ENCODE measurements at regions not wholly inside any gene's neighbourhood (a gene's known extent, or its start where the extent isn't known, plus 50 kb on each side); places are given as distances from the start of the nearest gene placed in this dataset.

GRCh38 chr7:115678086-115678982, 352.2 kb downstream of the TFEC start:
- TF ChIP-seq, protein P1, sequence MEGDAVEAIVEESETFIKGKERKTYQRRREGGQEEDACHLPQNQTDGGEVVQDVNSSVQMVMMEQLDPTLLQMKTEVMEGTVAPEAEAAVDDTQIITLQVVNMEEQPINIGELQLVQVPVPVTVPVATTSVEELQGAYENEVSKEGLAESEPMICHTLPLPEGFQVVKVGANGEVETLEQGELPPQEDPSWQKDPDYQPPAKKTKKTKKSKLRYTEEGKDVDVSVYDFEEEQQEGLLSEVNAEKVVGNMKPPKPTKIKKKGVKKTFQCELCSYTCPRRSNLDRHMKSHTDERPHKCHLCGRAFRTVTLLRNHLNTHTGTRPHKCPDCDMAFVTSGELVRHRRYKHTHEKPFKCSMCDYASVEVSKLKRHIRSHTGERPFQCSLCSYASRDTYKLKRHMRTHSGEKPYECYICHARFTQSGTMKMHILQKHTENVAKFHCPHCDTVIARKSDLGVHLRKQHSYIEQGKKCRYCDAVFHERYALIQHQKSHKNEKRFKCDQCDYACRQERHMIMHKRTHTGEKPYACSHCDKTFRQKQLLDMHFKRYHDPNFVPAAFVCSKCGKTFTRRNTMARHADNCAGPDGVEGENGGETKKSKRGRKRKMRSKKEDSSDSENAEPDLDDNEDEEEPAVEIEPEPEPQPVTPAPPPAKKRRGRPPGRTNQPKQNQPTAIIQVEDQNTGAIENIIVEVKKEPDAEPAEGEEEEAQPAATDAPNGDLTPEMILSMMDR (IDR thresholded peaks at IDR 0.05) = no peak
- peak; percentile 82 for ATAC-seq
- Histone ChIP-seq H3K4me3 (no peak overlapping the region), H3K9me3 (no peaks in the 10 kb centered on the region), H3K4me1 (ENCODE audit: low read depth) (peaks cover 6% of the 10 kb centered on the region), H3K36me3 (ENCODE audit: low read depth) (no peaks in the 10 kb centered on the region)
- peak in 2 of 3 donors; percentile 29 to 54 for DNase-seq
- intact Hi-C loops (cut with DNase I, micrococcal nuclease) = no loop called here

GRCh38 chr7:115676707-115677106, 353.9 kb downstream of the TFEC start:
- no peak for DNase-seq
- Histone ChIP-seq H3K9me3 (no peaks in the 10 kb centered on the region), H3K4me1 (ENCODE audit: low read depth) (peaks cover 6% of the 10 kb centered on the region), H3K36me3 (ENCODE audit: low read depth) (no peaks in the 10 kb centered on the region), H3K4me3 (no peak overlapping the region)
- TF ChIP-seq, protein P1 (IDR thresholded peaks at IDR 0.05) = no peak
- ATAC-seq = no peak
- intact Hi-C loops (cut with DNase I, micrococcal nuclease) = no loop called here

DNA sequence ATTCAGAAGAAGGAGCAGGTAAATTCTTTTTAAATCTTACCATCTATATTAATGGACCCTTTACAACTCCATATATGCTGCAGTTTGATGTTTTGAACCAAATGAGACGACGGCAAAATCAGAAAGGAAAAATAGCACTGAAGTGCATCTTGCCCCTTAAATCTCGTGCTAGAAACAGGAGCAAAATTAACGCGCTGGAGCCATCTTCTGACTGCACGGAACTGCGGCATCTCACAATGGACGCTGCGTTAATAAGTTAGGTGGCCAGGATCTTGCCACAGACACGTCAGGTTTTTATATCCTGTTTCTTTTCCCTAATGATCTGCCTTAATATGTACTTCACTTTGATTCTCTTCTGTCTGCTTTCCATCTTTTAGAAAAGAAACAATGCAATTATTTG, 354.5 kb downstream of the TFEC start:
- Histone ChIP-seq H3K9me3 (no peaks in the 10 kb centered on the region), H3K36me3 (ENCODE audit: low read depth) (no peaks in the 10 kb centered on the region), H3K4me1 (ENCODE audit: low read depth) (peaks cover 6% of the 10 kb centered on the region), H3K4me3 (no peak overlapping the region)
- TF ChIP-seq, protein P1 (IDR thresholded peaks at IDR 0.05) = no peak
- DNase-seq = peak in 1 of 3 donors; percentile 49
- intact Hi-C loops (cut with DNase I, micrococcal nuclease) = no loop called here
- no peak for ATAC-seq

DNA sequence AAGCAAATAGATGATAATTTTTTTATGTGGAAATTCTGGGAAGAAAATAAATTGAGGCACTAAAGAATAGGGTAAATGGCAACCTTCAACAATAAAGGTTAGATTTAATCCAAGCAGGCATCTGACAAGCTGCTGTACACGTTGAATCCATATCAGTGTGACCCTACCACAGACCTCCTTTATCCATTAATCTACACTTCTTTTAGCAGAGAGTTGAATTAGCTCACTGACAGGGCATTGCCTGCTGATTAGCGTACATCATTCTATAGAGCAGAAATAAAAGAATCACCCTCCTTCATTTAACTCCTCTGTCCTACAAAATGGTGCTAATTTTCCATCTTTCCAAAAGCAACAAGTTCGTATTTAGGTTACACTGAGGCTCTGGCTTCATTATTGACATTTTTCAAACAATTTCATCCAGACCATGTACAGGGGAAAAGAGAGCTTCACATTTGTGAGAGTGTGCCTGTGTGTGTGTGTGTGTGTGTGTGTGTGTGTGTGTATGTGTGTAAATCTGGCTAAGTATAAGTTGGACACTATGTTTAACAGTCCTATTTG, 356.0 kb downstream of the TFEC start:
- Histone ChIP-seq H3K36me3 (ENCODE audit: low read depth) (no peaks in the 10 kb centered on the region), H3K9me3 (no peaks in the 10 kb centered on the region), H3K4me3 (no peak overlapping the region), H3K4me1 (ENCODE audit: low read depth) (peaks cover 6% of the 10 kb centered on the region)
- intact Hi-C loops (cut with DNase I, micrococcal nuclease) = no loop called here
- DNase-seq (no peak), ATAC-seq (no peak)
- TF ChIP-seq, protein P1 (IDR thresholded peaks at IDR 0.05) = no peak

- intact Hi-C loops (cut with DNase I, micrococcal nuclease) = no loop called here
- no peak for ATAC-seq
Measured at GRCh38 chr7:115672024-115672423, 358.5 kb downstream of the TFEC start.

More at GRCh38 chr7:115672024-115672423, 358.5 kb downstream of the TFEC start:
- TF ChIP-seq, protein P1 (IDR thresholded peaks at IDR 0.05) = no peak
- DNase-seq = no peak
- H3K4me3 ChIP-seq = no peak overlapping the region
- no peaks in the 10 kb centered on the region for H3K36me3 ChIP-seq (ENCODE audit: low read depth)
- H3K4me1 ChIP-seq (ENCODE audit: low read depth) = no peaks in the 10 kb centered on the region
- H3K9me3 ChIP-seq = no peaks in the 10 kb centered on the region
